HEK293 (cell line): ENCODE measurements at regions not wholly inside any gene's neighbourhood (a gene's known extent, or its start where the extent isn't known, plus 50 kb on each side); places are given as distances from the start of the nearest gene placed in this dataset.

Experiments
- CTCF ChIP-seq: fragments of 450-650 bp; formaldehyde crosslinking; IDR thresholded peaks from 2 replicates; pipeline ENCODE4 v1.5.1; 2016; ENCODE audit warnings: missing biosample characterization, missing genetic modification characterization
- HIC1 ChIP-seq: fragments of 450-650 bp; formaldehyde crosslinking; IDR thresholded peaks from 2 replicates; pipeline ENCODE4 v1.5.1; 2016; ENCODE audit warnings: missing biosample characterization, missing genetic modification characterization
- KLF1 ChIP-seq: fragments of 450-650 bp; formaldehyde crosslinking; IDR thresholded peaks from 2 replicates; pipeline ENCODE4 v1.5.1; 2016; ENCODE audit warnings: missing biosample characterization, missing genetic modification characterization
- KLF16 ChIP-seq: fragments of 450-650 bp; formaldehyde crosslinking; IDR thresholded peaks from 2 replicates; pipeline ENCODE4 v1.5.1; 2017; ENCODE audit warnings: missing biosample characterization, missing genetic modification characterization
- PRDM4 ChIP-seq: fragments of 450-650 bp; formaldehyde crosslinking; IDR thresholded peaks from 2 replicates; pipeline ENCODE4 v1.5.1; 2017; ENCODE audit warnings: missing biosample characterization, missing genetic modification characterization
- YY1 ChIP-seq: fragments of 450-650 bp; formaldehyde crosslinking; IDR thresholded peaks from 2 replicates; pipeline ENCODE4 v1.5.1; 2018; ENCODE audit warnings: missing biosample characterization, missing genetic modification characterization
- ZBTB11 ChIP-seq: fragments of 450-650 bp; formaldehyde crosslinking; conservative IDR thresholded peaks from 2 replicates; pipeline ENCODE4 v1.5.1; 2016; ENCODE audit warnings: low read depth, missing biosample characterization, missing genetic modification characterization
- ZBTB8A ChIP-seq: fragments of 450-650 bp; formaldehyde crosslinking; IDR thresholded peaks from 2 replicates; pipeline ENCODE4 v1.5.1; 2016; ENCODE audit warnings: missing biosample characterization, missing genetic modification characterization
- ZNF248 ChIP-seq: fragments of 450-650 bp; formaldehyde crosslinking; IDR thresholded peaks from 2 replicates; pipeline ENCODE4 v1.5.1; 2017; ENCODE audit warnings: missing biosample characterization, missing genetic modification characterization
- ZNF302 ChIP-seq: fragments of 450-650 bp; formaldehyde crosslinking; IDR thresholded peaks from 2 replicates; pipeline ENCODE4 v1.5.1; 2016; ENCODE audit warnings: missing biosample characterization, missing genetic modification characterization, low read depth
- ZNF416 ChIP-seq: fragments of 450-650 bp; formaldehyde crosslinking; IDR thresholded peaks from 2 replicates; pipeline ENCODE4 v1.5.1; 2016; ENCODE audit warnings: missing biosample characterization, missing genetic modification characterization
- ZNF571 ChIP-seq: fragments of 450-650 bp; formaldehyde crosslinking; IDR thresholded peaks from 2 replicates; pipeline ENCODE4 v1.5.0; 2017; ENCODE audit warnings: missing biosample characterization, missing genetic modification characterization
- ZNF660 ChIP-seq: fragments of 450-650 bp; IDR thresholded peaks from 2 replicates; pipeline ENCODE4 v1.5.1; 2018; ENCODE audit warnings: missing biosample characterization, mild to moderate bottlenecking, missing genetic modification characterization
- ZNF768 ChIP-seq: fragments of 450-650 bp; formaldehyde crosslinking; IDR thresholded peaks from 2 replicates; pipeline ENCODE4 v1.5.1; 2018; ENCODE audit warnings: missing biosample characterization, mild to moderate bottlenecking, missing genetic modification characterization

GRCh38 chr2:37780387-37780676 is 108.9 kb upstream of the CDC42EP3 start:
- no peak for TF ChIP-seq HIC1 (tag by site-specific recombination)
- TF ChIP-seq KLF1 (tag by site-specific recombination) = no peak
- TF ChIP-seq PRDM4 (tag by site-specific recombination) = no peak
- TF ChIP-seq ZBTB11 (tag by site-specific recombination) = no peak
- no peak for TF ChIP-seq ZNF571 (tag by site-specific recombination)
- TF ChIP-seq KLF16 = no peak
- TF ChIP-seq CTCF (tag by site-specific recombination) = no peak
- TF ChIP-seq ZBTB8A (tag by site-specific recombination) = no peak
- TF ChIP-seq ZNF660 (tag by site-specific recombination) = no peak
- no peak for TF ChIP-seq ZNF302 (tag by site-specific recombination)
- TF ChIP-seq YY1 = no peak
- TF ChIP-seq ZNF416 (tag by site-specific recombination) = no peak
- no peak for TF ChIP-seq ZNF248 (tag by site-specific recombination)
- TF ChIP-seq ZNF768 (tag by site-specific recombination) = no peak
